Activated CD4-positive, alpha-beta memory T cell treated with anti-CD3 and anti-CD28 coated beads, Interleukin-2, amount 10 ng/mL, durations not matched to agents 7 days and 5 days (primary cell): ENCODE measurements at regions not wholly inside any gene's neighbourhood (a gene's known extent, or its start where the extent isn't known, plus 50 kb on each side); places are given as distances from the start of the nearest gene placed in this dataset.

Experiments used
- CTCF ChIA-PET: fragments of 350-600 bp; sonication (Branson Sonifier 250); formaldehyde crosslinking; loops from one replicate; lab custom pipeline; 2021; ENCODE audit warnings: antibody characterized with exemption, inconsistent platforms; lab: Charles Lee
- POLR2A ChIA-PET: fragments of 350-600 bp; sonication (Branson Sonifier 250); formaldehyde crosslinking; loops from one replicate; lab custom pipeline; 2021; ENCODE audit warnings: antibody characterized with exemption; lab: Charles Lee
- DNase-seq: peaks from one replicate; pipeline ENCODE4 v3.0.0-alpha.2; 2020
- H3K27ac Mint-ChIP-seq: one replicate; pipeline ENCODE4 v1.8.0; 2021; ENCODE audit warnings: mild to moderate bottlenecking, mixed read lengths
- H3K27me3 Mint-ChIP-seq: one replicate; pipeline ENCODE4 v1.8.0; 2021; ENCODE audit warnings: mixed read lengths
- H3K36me3 Mint-ChIP-seq: one replicate; pipeline ENCODE4 v1.8.0; 2021; ENCODE audit warnings: low read depth, mixed read lengths
- H3K4me1 Mint-ChIP-seq: one replicate; pipeline ENCODE4 v1.8.0; 2021; ENCODE audit warnings: mixed read lengths
- H3K4me3 Mint-ChIP-seq: one replicate; pipeline ENCODE4 v1.8.0; 2021; ENCODE audit warnings: mild to moderate bottlenecking, mixed read lengths
- H3K9me3 Mint-ChIP-seq: one replicate; pipeline ENCODE4 v1.8.0; 2021; ENCODE audit warnings: mixed read lengths

DNA sequence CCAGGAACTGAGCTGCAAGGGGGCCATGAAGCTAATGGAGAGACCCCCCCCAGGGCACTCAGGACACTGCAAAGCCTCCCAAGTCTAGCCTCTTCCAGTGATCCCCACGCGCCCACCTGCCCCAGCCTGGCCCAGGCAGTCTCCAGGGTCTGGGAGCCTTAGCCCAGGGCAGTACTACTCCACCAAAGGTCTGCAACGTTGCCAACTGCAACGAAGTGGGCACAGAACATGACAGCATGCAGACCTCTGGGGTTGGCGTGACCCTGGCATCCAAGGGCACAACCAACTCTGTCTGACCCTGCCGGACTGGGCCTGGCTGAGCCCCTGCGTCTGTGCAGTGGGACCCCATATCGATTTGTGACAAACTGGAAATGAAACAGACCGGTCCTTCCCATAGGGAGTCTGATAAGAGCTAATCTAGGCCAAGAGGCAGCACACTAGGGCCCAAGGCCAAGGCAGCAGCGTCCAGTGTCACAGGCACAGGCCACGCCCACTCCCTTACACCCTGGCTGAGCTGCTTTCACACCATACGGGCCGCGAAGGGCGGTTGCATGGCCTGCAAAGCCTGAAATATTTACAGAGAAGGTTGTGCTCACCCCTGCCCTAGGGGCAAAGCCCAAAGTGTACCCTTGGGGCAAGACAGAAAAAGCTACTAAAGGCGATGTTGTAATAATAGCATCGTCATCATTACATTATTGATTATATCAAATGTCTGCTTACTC is 76.7 kb downstream of the NCOR2 start:
- ChIA-PET POLR2A (no interaction called here), CTCF (no interaction called here)
- Mint-ChIP-seq H3K27ac (no peak overlapping the region), H3K27me3 (no peaks in the 10 kb centered on the region), H3K4me3 (no peak overlapping the region), H3K9me3 (no peaks in the 10 kb centered on the region), H3K4me1 (peaks cover 19% of the 10 kb centered on the region), H3K36me3 (peaks cover 4% of the 10 kb centered on the region)
- no peak for DNase-seq

DNA sequence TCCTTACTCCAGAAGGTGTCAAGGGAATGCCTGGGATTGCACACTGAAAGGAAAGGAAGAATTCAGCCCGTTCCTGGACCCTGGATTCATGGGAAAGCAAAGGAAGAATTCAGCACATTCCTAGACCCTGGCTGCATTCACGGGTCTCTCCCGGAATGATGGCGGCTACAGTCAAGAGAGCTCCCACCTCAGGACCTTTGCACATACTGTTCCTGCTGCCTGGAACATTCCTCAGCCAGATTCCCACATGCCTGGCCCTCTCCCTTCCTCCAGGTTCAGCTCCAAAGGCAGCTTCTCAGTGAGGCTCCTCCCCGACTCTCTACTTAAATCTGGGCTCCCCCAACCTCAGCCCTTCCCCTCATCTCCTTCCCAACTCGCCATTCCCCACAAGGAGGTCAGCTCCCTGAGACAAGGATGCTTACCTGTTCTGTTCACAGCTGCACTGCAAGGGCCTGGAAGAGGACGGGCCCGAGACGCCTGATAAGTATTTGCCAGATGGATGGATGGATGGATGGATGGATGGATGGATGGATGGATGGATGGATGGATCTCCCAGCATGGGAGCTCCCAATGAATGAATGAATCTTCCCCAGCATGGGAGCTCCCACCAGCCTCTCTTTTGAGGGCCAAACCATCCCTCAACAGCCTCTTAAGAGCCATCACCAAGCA is 77.4 kb downstream of the NCOR2 start:
- ChIA-PET POLR2A (no interaction called here), CTCF (no interaction called here)
- no peak overlapping the region for H3K4me3 Mint-ChIP-seq
- H3K9me3 Mint-ChIP-seq: no peaks in the 10 kb centered on the region
- peaks cover 4% of the 10 kb centered on the region for H3K36me3 Mint-ChIP-seq
- H3K27me3 Mint-ChIP-seq: no peaks in the 10 kb centered on the region
- peaks cover 14% of the 10 kb centered on the region for H3K4me1 Mint-ChIP-seq
- DNase-seq: no peak
- H3K27ac Mint-ChIP-seq: no peak overlapping the region

DNA sequence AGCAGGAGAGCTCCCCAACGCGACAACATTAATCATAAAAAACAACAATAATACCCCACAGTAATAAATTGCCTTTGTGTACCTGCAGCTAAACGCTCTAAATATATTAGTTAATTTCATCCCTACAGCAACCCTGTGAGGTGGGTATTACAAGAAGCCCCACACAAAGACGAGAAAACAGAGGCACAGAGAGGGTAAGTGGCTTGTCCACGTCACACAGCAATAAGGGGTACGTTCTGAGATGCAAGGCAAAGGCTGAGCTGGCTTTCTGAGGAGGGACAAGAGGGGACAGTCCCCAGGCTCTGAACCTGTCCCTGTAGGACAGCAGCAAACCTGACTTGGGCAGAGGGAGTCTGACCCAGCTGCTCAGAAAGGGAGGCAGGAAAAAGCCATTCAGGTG is 78.2 kb downstream of the NCOR2 start:
- H3K27ac Mint-ChIP-seq: no peak overlapping the region
- H3K4me1 Mint-ChIP-seq: peaks cover 14% of the 10 kb centered on the region
- no peaks in the 10 kb centered on the region for H3K9me3 Mint-ChIP-seq
- POLR2A ChIA-PET: no interaction called here
- no peak overlapping the region for H3K4me3 Mint-ChIP-seq
- peaks cover 4% of the 10 kb centered on the region for H3K36me3 Mint-ChIP-seq
- no peak for DNase-seq
- CTCF ChIA-PET: no interaction called here
- no peaks in the 10 kb centered on the region for H3K27me3 Mint-ChIP-seq

DNA sequence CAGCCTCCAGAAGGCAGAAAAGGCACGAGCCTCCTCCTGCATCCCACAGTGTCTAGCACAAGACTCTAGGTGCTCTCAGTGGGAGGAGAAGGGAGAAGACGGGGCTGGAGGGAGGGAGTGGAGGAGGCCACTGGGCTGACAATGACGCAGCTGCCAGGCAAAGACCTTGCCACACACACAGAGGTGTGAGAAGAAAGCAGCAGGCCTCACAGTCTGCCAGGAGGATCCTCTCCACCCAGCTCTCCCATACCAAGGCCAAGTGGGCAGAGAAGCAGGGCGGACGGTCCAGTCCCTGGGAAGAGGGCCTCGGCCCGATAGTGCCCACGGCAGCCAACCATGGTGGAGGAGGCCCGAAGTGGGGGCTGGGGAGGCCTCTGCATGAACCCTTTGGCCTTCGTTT is 78.9 kb downstream of the NCOR2 start:
- peaks cover 13% of the 10 kb centered on the region for H3K4me1 Mint-ChIP-seq
- H3K27ac Mint-ChIP-seq: no peak overlapping the region
- CTCF ChIA-PET: no interaction called here
- H3K36me3 Mint-ChIP-seq: no peaks in the 10 kb centered on the region
- H3K9me3 Mint-ChIP-seq: no peaks in the 10 kb centered on the region
- H3K4me3 Mint-ChIP-seq: no peak overlapping the region
- H3K27me3 Mint-ChIP-seq: no peaks in the 10 kb centered on the region
- DNase-seq: no peak
- POLR2A ChIA-PET: no interaction called here

DNA sequence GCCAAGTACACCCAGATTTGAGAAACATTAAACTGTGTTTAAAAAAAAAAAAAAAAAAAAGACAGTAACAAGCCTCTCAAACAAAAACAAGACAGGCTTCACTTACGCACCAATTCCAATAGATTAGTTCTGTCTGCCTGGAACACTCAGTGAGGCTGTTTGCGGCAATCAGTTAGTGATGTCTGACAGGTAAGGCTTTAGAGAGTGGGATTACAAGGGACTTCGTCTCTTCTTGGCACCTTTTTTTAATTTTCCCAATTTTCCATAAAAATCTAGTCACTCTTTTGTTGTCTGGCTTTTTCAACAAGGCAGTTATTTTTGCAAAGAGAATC is 79.6 kb downstream of the NCOR2 start:
- no peak overlapping the region for H3K4me3 Mint-ChIP-seq
- H3K4me1 Mint-ChIP-seq: peaks cover 11% of the 10 kb centered on the region
- ChIA-PET CTCF (no interaction called here), POLR2A (no interaction called here)
- H3K36me3 Mint-ChIP-seq: no peaks in the 10 kb centered on the region
- H3K27me3 Mint-ChIP-seq: no peaks in the 10 kb centered on the region
- H3K27ac Mint-ChIP-seq: no peak overlapping the region
- no peak for DNase-seq
- H3K9me3 Mint-ChIP-seq: no peaks in the 10 kb centered on the region

DNA sequence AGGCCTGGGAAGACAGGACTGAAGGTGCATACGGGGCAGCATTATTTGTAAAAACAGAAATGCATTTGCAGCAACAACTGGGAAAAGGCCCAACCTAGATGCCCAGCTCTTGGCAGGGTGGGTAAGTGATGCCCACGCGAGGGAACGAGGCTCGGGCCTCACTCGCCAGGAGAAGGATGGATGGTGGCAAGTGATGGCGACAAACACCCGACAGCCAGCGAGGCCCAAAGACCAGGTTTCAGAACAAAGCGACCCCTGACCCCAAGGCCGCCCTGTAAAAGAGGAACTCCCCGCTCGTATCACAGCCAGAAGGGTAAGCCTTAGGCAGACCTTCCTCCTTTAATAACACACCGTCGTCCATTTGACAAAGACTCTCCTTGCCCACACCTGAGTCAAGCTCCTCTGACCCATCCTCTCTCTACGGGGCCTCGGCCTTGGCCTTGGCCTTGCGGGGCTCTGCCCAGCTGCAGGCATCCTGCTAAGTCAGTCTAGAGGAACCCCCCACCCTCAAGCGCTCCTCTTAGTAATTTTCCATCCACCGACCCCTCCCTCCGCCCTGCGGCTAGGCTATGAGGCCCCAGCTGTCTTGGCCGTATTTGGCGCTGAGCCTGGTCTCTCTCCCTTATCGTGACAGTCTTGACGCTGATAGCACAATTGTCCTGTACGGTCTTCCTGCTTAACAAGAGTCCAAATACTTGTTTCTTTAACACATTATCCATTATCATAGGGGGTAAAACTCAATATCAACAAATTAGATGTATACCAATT is 80.2 kb downstream of the NCOR2 start:
- H3K36me3 Mint-ChIP-seq: no peaks in the 10 kb centered on the region
- H3K9me3 Mint-ChIP-seq: no peaks in the 10 kb centered on the region
- ChIA-PET POLR2A (no interaction called here), CTCF (interaction anchor here (0.6 kb wide), 1 partner anchor 278 kb away, joined by 3 read pairs; no protein-coding TSS in a partner anchor)
- H3K4me1 Mint-ChIP-seq: peaks cover 11% of the 10 kb centered on the region
- no peak overlapping the region for H3K27ac Mint-ChIP-seq
- H3K27me3 Mint-ChIP-seq: no peaks in the 10 kb centered on the region
- DNase-seq: no peak
- H3K4me3 Mint-ChIP-seq: no peak overlapping the region

DNA sequence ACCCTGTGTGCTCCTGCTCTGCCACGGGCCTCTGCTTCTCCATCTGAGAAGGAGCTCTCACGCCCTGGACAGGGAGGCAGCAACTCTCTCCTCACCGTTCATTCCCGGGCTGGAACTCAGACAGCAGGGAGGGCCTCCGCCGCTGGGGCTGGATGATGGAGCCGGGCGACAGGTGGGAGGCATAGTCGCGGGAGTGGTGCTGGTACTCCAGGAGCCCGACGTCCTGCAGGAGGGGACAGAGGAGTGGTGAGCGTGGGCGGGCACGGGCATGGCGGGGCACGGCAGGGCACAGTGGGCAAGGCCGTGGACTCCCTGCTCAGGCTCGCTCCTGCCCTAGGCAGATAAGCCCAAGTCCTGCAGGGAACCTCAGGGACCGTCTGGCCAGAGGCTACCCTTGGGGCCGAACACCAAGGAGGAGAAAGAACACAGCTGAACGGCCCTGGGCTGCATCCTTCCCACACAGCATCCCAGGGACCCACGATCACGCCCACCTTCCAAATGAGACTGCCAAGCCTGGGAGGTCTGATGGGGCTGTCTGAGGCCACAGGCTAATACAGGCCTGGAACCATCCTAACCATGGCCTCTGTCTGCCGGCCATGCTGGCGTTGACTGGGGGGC is 81.0 kb downstream of the NCOR2 start:
- ChIA-PET CTCF (interaction anchor here (0.6 kb wide), 1 partner anchor 279 kb away, joined by 3 read pairs; no protein-coding TSS in a partner anchor), POLR2A (no interaction called here)
- H3K27ac Mint-ChIP-seq: no peak overlapping the region
- no peaks in the 10 kb centered on the region for H3K9me3 Mint-ChIP-seq
- peaks cover 4% of the 10 kb centered on the region for H3K36me3 Mint-ChIP-seq
- H3K4me3 Mint-ChIP-seq: no peak overlapping the region
- H3K4me1 Mint-ChIP-seq: peaks cover 15% of the 10 kb centered on the region
- no peaks in the 10 kb centered on the region for H3K27me3 Mint-ChIP-seq
- no peak for DNase-seq

DNA sequence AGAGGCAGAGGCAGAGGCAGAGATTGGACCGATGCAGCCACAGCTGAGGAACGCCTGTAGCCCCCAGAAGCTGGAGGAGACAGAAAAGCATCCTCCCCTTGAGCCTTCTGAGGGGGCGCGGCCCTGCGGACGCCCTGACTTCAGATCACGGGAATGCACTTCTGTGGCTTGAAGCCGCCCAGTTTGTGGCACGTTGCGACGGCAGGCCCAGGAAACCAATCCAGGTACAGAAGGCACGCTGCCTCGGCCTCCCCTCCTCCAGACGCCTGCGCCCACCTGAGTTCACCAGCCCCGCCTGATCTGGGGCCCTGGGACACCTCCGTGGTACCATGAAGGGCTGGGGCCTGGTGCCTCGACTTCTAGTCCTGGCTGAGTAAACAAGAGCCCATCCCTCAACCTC is 82.0 kb downstream of the NCOR2 start:
- POLR2A ChIA-PET: no interaction called here

DNA sequence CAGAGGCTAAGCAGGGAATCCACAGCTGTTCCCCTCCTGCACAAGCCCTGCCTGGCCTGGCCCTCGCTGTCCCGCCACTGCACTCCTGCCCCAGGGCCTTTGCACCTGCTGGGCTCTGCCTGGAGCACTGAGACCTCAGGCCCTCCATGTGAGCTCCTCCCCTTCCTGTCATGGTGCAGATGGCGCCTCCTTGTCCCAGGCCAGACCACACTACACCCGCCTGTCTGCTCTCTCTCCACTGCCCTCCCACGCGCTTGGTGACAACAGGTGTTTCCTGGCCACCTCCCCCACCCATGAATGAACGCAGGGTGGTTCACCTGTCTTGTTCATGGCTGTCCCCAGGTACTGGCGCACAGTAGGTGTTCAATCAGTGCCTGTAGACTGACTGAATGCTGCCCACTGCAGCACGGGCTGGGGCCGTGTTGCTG is 82.9 kb downstream of the NCOR2 start:
- ChIA-PET POLR2A (no interaction called here), CTCF (no interaction called here)
- H3K36me3 Mint-ChIP-seq: peaks cover 6% of the 10 kb centered on the region
- H3K4me1 Mint-ChIP-seq: peaks cover 30% of the 10 kb centered on the region
- DNase-seq: no peak
- H3K27ac Mint-ChIP-seq: no peak overlapping the region
- no peaks in the 10 kb centered on the region for H3K9me3 Mint-ChIP-seq
- H3K27me3 Mint-ChIP-seq: no peaks in the 10 kb centered on the region
- no peak overlapping the region for H3K4me3 Mint-ChIP-seq

More for the DNA sequence above, 82.0 kb downstream of the NCOR2 start:
- Mint-ChIP-seq H3K4me3 (no peak overlapping the region), H3K9me3 (no peaks in the 10 kb centered on the region), H3K27ac (no peak overlapping the region), H3K27me3 (no peaks in the 10 kb centered on the region), H3K4me1 (peaks cover 23% of the 10 kb centered on the region), H3K36me3 (peaks cover 6% of the 10 kb centered on the region)
- no peak for DNase-seq
- CTCF ChIA-PET: no interaction called here

DNA sequence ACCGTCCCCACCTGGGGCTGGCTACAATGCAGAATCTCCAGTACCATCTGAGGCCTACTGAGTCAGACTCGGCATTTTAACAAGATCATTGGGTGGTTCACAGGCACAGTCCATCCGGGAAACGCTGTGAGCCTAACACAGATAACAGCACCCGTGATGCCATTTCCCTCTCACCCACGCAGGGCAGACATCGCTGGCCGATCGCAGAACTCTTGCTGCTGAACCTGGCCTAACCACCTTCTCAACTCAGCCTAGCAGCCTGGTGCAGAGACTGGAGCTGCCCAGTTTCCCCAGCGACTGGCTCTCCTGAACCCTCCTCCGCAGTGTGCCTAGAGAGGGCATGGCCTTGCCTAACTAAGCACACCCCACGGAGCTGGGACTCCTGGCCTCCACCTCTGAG is 83.3 kb downstream of the NCOR2 start:
- CTCF ChIA-PET: no interaction called here
- POLR2A ChIA-PET: no interaction called here
- Mint-ChIP-seq H3K4me1 (peaks cover 35% of the 10 kb centered on the region), H3K4me3 (no peak overlapping the region), H3K36me3 (peaks cover 10% of the 10 kb centered on the region), H3K9me3 (no peaks in the 10 kb centered on the region), H3K27ac (no peak overlapping the region), H3K27me3 (no peaks in the 10 kb centered on the region)
- DNase-seq: no peak

DNA sequence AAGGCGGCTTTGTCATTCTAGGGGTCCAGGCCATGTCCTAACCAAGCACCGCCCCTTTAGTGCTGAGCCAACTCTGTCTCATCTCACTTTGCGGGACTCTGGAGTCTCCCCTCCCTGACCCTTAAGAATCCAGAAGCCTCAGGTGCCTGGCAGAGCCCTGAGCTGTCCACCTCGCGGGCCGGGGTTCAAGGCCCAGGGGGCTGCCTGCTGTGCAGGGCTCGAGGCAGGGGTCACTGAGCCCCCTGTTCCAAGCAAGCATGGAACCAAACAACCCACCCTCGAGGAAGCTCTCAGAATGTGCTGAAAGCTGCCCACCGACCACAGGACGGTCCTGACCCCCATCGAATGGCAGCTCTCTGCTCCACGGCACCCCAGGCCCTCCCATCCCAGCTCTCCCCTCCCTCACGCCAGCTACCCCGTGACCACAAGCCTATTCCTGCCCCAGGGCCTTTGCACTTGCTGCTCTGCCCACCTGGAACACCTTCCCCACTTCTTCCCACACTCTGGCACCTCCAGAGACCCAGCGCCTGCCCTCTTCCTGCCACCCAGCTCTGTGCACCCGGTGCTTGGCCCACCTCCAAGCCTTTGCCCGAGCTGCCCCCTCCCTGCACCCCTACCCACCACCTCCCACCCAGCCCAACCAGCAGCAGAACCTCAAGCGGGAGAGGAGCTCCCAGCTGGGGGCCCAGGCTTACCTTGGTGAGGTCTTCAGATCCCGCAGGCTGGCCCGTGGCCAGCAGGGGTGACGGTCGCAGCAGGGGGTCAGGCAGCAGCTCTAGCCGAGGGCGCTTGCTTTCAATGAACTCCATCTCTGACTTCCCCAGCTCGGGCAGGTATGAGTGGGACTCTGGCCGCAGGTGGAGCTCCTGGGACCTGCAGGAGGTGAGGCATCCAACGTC is 84.3 kb downstream of the NCOR2 start:
- H3K36me3 Mint-ChIP-seq: peaks cover 18% of the 10 kb centered on the region
- no peak overlapping the region for H3K27ac Mint-ChIP-seq
- H3K4me1 Mint-ChIP-seq: peaks cover 40% of the 10 kb centered on the region
- POLR2A ChIA-PET: interaction anchor here (0.7 to 1.0 kb wide), 2 partner anchors 17 to 94 kb away, joined by 3 read pairs; no protein-coding TSS in a partner anchor
- no peak overlapping the region for H3K4me3 Mint-ChIP-seq
- no peaks in the 10 kb centered on the region for H3K27me3 Mint-ChIP-seq
- DNase-seq: no peak
- CTCF ChIA-PET: interaction anchor here (0.8 kb wide), 1 partner anchor 13 kb away, joined by 3 read pairs; no protein-coding TSS in a partner anchor
- no peaks in the 10 kb centered on the region for H3K9me3 Mint-ChIP-seq

DNA sequence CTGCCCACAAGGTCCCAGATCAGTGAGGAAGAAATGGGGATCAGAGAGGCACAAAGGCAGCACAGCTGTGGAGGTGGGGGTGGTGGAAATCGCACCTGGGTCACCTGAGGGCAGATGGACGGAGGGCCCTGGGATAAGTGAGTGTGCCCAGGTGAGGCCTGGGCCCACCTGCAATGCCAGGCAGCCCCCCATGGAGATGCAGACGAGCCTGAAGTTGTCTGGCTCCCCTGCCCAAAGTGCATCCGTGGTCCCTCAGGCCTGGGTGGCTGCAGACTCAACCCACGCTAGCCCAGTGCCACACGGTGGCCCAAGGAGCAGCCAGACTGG is 84.9 kb downstream of the NCOR2 start:
- POLR2A ChIA-PET: interaction anchor here (1.0 kb wide), 1 partner anchor 16 kb away, joined by 3 read pairs; no protein-coding TSS in a partner anchor
- Mint-ChIP-seq H3K36me3 (peaks cover 24% of the 10 kb centered on the region), H3K27me3 (no peaks in the 10 kb centered on the region), H3K9me3 (no peaks in the 10 kb centered on the region), H3K27ac (no peak overlapping the region), H3K4me3 (no peak overlapping the region), H3K4me1 (peaks cover 40% of the 10 kb centered on the region)
- CTCF ChIA-PET: interaction anchor here (0.8 kb wide), 1 partner anchor 13 kb away, joined by 3 read pairs; no protein-coding TSS in a partner anchor
- DNase-seq: no peak
